OCI-LY3 (cell line): ENCODE measurements at regions not wholly inside any gene's neighbourhood (a gene's known extent, or its start where the extent isn't known, plus 50 kb on each side); places are given as distances from the start of the nearest gene placed in this dataset.
A peak's percentile ranks its signal among the peaks of the same experiment; 100 is the strongest.

ENCODE experiments used
- H2AFZ ChIP-seq: fragments of 200-600, 300-600 bp; shearing (Covaris generic); 2 replicates; pipeline ENCODE4 v1.6.0; 2014; ENCODE audit warnings: antibody characterized with exemption, low read depth, low read length
- H3K27ac ChIP-seq: fragments of 200-600, 300-600 bp; sonication (generic); 2 replicates; pipeline ENCODE4 v1.5.1; 2014; ENCODE audit warnings: mild to moderate bottlenecking, low read length, moderate library complexity, mixed read lengths
- H3K27me3 ChIP-seq: fragments of 200-600, 300-600 bp; sonication (generic); 2 replicates; pipeline ENCODE4 v1.6.1; 2014; ENCODE audit warnings: low read depth, low read length, mixed read lengths
- H3K36me3 ChIP-seq: fragments of 200-600, 300-600 bp; sonication (generic); replicated peaks from 2 replicates; pipeline ENCODE3; 2014; ENCODE audit warnings: low read depth, low read length, mixed read lengths
- H3K4me1 ChIP-seq: fragments of 300-600, 200-600 bp; sonication (generic); 2 replicates; pipeline ENCODE4 v1.6.1; 2014; ENCODE audit warnings: low read length, mixed read lengths
- H3K4me2 ChIP-seq: fragments of 200-600, 300-600 bp; sonication (generic); 2 replicates; pipeline ENCODE4 v1.6.1; 2014; ENCODE audit warnings: low read length, mixed read lengths
- H3K4me3 ChIP-seq: fragments of 300-600, 200-600 bp; sonication (generic); 2 replicates; pipeline ENCODE4 v1.5.1; 2014; ENCODE audit warnings: antibody characterized with exemption, mild to moderate bottlenecking, low read length, moderate library complexity
- H3K79me2 ChIP-seq: fragments of 300-600, 200-600 bp; shearing (Covaris generic); 2 replicates; pipeline ENCODE4 v1.6.1; 2014; ENCODE audit warnings: mild to moderate bottlenecking, low read length, mixed read lengths
- H3K9ac ChIP-seq: fragments of 300-600, 200-600 bp; shearing (Covaris generic); 2 replicates; pipeline ENCODE4 v1.6.0; 2014; ENCODE audit warnings: mild to moderate bottlenecking, low read length, moderate library complexity
- H3K9me3 ChIP-seq: fragments of 200-600, 300-600 bp; shearing (Covaris generic); 2 replicates; pipeline ENCODE4 v1.6.1; 2014; ENCODE audit warnings: low read length, mixed read lengths; ENCODE audit not compliant: insufficient read depth
- H4K20me1 ChIP-seq: fragments of 200-600, 300-600 bp; sonication (generic); 2 replicates; pipeline ENCODE4 v1.6.1; 2016; ENCODE audit warnings: low read length, mixed read lengths; ENCODE audit not compliant: insufficient read depth
- EZH2phosphoT487 ChIP-seq: fragments of 200-600 bp; shearing (Covaris generic); IDR thresholded peaks from 2 replicates; pipeline ENCODE4 v1.6.1; 2018; ENCODE audit warnings: antibody characterized with exemption, mixed run types, low read depth
- TF ChIP-seq, protein P1 (sequence below): fragments of 200-600, 300-600 bp; sonication (generic); IDR thresholded peaks from 2 replicates; pipeline ENCODE4 v1.5.1; 2014; ENCODE audit warnings: antibody characterized with exemption, low read length, low read depth

DNA sequence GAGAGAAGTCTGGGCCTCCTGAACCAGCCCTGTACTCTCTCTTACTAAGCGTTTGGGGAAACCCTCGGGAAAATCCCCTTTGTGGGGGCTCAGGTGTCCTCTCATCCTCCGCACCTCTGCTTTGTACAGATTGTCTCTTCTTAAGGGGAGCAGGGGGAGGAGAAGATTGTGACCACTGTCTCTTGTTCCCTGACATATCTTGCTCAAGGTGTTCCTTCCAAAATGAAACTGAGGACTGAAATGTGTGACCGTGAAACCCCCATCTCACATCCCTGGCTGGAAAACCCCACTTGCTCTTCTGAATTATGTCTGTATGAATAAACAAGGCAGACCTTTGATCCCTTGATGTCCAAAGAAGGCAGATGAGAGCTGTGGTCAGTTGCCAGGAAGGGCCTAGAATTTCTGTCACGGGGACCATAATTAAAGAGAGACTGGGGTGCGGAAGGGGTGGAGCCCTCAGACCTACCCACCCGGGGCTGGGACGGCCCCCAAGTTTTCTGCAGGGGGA is 369.8 kb downstream of the AACS start:
- Histone ChIP-seq H3K9me3 (peaks cover 5% of the 10 kb centered on the region), H3K4me1 (peaks cover 59% of the 10 kb centered on the region), H2AFZ (no peak overlapping the region), H3K27me3 (no peaks in the 10 kb centered on the region), H3K4me2 (peak overlapping the region; percentile 74), H4K20me1 (no peaks in the 10 kb centered on the region), H3K79me2 (no peaks in the 10 kb centered on the region), H3K36me3 (peaks cover 25% of the 10 kb centered on the region), H3K9ac (peak overlapping the region; percentile 85), H3K27ac (peak overlapping the region; percentile 94), H3K4me3 (peak overlapping the region; percentile 58)
- TF ChIP-seq, protein P1, sequence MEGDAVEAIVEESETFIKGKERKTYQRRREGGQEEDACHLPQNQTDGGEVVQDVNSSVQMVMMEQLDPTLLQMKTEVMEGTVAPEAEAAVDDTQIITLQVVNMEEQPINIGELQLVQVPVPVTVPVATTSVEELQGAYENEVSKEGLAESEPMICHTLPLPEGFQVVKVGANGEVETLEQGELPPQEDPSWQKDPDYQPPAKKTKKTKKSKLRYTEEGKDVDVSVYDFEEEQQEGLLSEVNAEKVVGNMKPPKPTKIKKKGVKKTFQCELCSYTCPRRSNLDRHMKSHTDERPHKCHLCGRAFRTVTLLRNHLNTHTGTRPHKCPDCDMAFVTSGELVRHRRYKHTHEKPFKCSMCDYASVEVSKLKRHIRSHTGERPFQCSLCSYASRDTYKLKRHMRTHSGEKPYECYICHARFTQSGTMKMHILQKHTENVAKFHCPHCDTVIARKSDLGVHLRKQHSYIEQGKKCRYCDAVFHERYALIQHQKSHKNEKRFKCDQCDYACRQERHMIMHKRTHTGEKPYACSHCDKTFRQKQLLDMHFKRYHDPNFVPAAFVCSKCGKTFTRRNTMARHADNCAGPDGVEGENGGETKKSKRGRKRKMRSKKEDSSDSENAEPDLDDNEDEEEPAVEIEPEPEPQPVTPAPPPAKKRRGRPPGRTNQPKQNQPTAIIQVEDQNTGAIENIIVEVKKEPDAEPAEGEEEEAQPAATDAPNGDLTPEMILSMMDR: no peak
- no peak for TF ChIP-seq EZH2phosphoT487

DNA sequence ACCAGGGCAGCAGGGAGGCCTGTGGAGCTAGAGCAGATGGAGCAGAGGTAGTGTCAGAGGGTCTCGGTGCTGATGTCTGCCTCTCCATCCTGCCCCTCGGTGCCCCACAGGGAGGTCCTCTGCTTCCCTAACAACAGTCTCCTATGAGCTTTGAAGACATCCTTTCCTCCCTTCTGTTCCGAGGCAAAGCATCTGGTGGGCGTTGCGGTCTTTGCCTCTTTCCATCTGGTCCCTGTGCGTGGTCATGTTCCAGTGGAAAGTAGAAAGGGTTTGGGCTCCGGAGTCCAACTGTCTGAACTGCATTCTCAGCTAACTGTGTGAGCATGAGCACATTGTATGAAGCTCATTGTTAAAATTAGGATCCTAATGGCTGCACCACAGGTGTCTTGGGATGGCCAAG is 370.6 kb downstream of the AACS start:
- H3K9ac ChIP-seq: peak overlapping the region; percentile 85
- H3K27me3 ChIP-seq: no peaks in the 10 kb centered on the region
- peak overlapping the region; percentile 74 for H3K4me2 ChIP-seq
- H3K36me3 ChIP-seq: peaks cover 30% of the 10 kb centered on the region
- TF ChIP-seq, protein P1: no peak
- TF ChIP-seq EZH2phosphoT487: no peak
- no peak overlapping the region for H2AFZ ChIP-seq
- peaks cover 12% of the 10 kb centered on the region; the same call in 1 of the 2 replicates for H3K9me3 ChIP-seq
- H3K27ac ChIP-seq: peak overlapping the region; percentile 94
- H3K79me2 ChIP-seq: no peaks in the 10 kb centered on the region
- H3K4me3 ChIP-seq: peak overlapping the region; percentile 58
- peaks cover 52% of the 10 kb centered on the region for H3K4me1 ChIP-seq
- no peaks in the 10 kb centered on the region for H4K20me1 ChIP-seq

DNA sequence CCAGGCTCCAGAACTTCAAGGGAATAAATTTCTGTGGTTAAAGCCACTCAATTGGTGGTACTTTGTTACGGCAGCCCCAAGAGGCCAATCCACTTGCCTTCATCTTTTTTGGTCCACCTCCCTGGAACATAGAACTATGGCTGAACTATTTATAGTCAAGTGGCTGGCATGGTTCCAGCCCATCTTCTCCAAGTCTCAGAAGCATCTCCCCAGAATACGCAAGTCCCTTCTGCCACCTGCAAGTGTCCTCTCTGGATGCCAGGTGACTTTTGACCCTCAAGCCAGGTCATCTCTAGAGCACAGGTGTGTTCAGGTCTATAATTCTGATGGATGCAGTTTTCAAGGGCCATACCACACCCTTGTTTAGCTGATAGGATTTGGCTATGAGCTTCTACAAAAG is 371.5 kb downstream of the AACS start:
- Histone ChIP-seq H3K4me2 (no peak overlapping the region), H3K36me3 (peaks cover 38% of the 10 kb centered on the region), H3K9ac (peak overlapping the region; percentile 85; the same call in 1 of the 2 replicates), H2AFZ (no peak overlapping the region), H3K27ac (peak overlapping the region; percentile 94), H3K27me3 (no peaks in the 10 kb centered on the region), H3K9me3 (peaks cover 14% of the 10 kb centered on the region; the same call in 1 of the 2 replicates), H3K4me1 (peaks cover 50% of the 10 kb centered on the region), H3K4me3 (no peak overlapping the region), H3K79me2 (no peaks in the 10 kb centered on the region), H4K20me1 (no peaks in the 10 kb centered on the region)
- no peak for TF ChIP-seq EZH2phosphoT487
- TF ChIP-seq, protein P1: no peak

DNA sequence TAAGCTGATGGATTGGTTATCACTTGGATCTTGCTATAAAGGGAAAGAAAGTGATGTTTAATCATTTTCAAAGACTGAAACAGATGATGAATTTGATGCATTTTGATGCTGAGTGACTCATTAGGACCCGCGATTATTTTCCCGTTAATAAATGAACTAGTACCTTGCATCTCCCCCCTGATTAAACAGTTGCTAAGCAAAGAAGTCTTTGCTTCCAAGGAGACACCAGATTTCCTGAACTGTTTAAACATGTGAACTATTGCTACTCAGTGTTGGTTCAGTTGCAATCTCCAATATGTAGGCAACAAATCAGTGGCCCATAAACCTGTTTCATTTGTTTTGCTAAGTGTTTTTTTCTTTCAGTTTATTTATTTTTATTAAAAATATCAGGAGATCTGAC is 375.2 kb downstream of the AACS start:
- no peak for TF ChIP-seq EZH2phosphoT487
- TF ChIP-seq, protein P1: no peak
- Histone ChIP-seq H3K9me3 (peaks cover 14% of the 10 kb centered on the region; the same call in 1 of the 2 replicates), H3K4me1 (peaks cover 28% of the 10 kb centered on the region), H2AFZ (no peak overlapping the region), H3K27me3 (no peaks in the 10 kb centered on the region), H3K9ac (no peak overlapping the region), H3K79me2 (no peaks in the 10 kb centered on the region), H3K36me3 (peaks cover 42% of the 10 kb centered on the region), H3K4me3 (no peak overlapping the region), H4K20me1 (no peaks in the 10 kb centered on the region), H3K27ac (no peak overlapping the region), H3K4me2 (no peak overlapping the region)
